HEK293 (cell line): ENCODE measurements at regions not wholly inside any gene's neighbourhood (a gene's known extent, or its start where the extent isn't known, plus 50 kb on each side); places are given as distances from the start of the nearest gene placed in this dataset.

Experiments
- KLF16 ChIP-seq: fragments of 450-650 bp; formaldehyde crosslinking; IDR thresholded peaks from 2 replicates; pipeline ENCODE4 v1.5.1; 2017; ENCODE audit warnings: missing biosample characterization, missing genetic modification characterization
- PBX3 ChIP-seq: sonication (generic); formaldehyde crosslinking; IDR thresholded peaks from 2 replicates; pipeline ENCODE4 v1.8.1; 2022; ENCODE audit warnings: mild to moderate bottlenecking, moderate library complexity, missing genetic modification reagents
- SETDB1 ChIP-seq: IDR thresholded peaks from one replicate; pipeline ENCODE4 v1.6.1; 2017; ENCODE audit warnings: mild to moderate bottlenecking, low read length, moderate library complexity, mixed read lengths; ENCODE audit not compliant: insufficient read length
- YY1 ChIP-seq: fragments of 450-650 bp; formaldehyde crosslinking; IDR thresholded peaks from 2 replicates; pipeline ENCODE4 v1.5.1; 2018; ENCODE audit warnings: missing biosample characterization, missing genetic modification characterization
- ZBTB1 ChIP-seq: fragments of 450-650 bp; formaldehyde crosslinking; IDR thresholded peaks from 2 replicates; pipeline ENCODE4 v1.5.1; 2016; ENCODE audit warnings: missing biosample characterization, missing genetic modification characterization
- ZNF266 ChIP-seq: fragments of 450-650 bp; formaldehyde crosslinking; IDR thresholded peaks from 2 replicates; pipeline ENCODE4 v1.5.1; 2016; ENCODE audit warnings: missing biosample characterization, missing genetic modification characterization, low read depth
- ZNF530 ChIP-seq: fragments of 450-650 bp; formaldehyde crosslinking; IDR thresholded peaks from 2 replicates; pipeline ENCODE4 v1.5.1; 2016; ENCODE audit warnings: low read depth, missing biosample characterization, missing genetic modification characterization
- ZNF596 ChIP-seq: fragments of 450-650 bp; IDR thresholded peaks from 2 replicates; pipeline ENCODE4 v1.5.0; 2018; ENCODE audit warnings: missing biosample characterization, mild to moderate bottlenecking, missing genetic modification characterization, moderate library complexity
- ZNF843 ChIP-seq: fragments of 450-650 bp; formaldehyde crosslinking; IDR thresholded peaks from 2 replicates; pipeline ENCODE4 v1.5.1; 2016; ENCODE audit warnings: missing biosample characterization, missing genetic modification characterization
- TF ChIP-seq, protein P1 (sequence below): fragments of 450-650 bp; formaldehyde crosslinking; IDR thresholded peaks from 2 replicates; pipeline ENCODE4 v1.5.1; 2016; ENCODE audit warnings: missing biosample characterization, missing genetic modification characterization
- TF ChIP-seq, protein P2 (sequence below): fragments of 450-650 bp; formaldehyde crosslinking; IDR thresholded peaks from 2 replicates; pipeline ENCODE4 v1.5.1; 2016; ENCODE audit warnings: missing biosample characterization, missing genetic modification characterization

- TF ChIP-seq SETDB1 (no peak), ZBTB1 (tag by site-specific recombination) (no peak), ZNF596 (no peak), ZNF266 (tag by site-specific recombination) (no peak), PBX3 (CRISPR knock-in tag) (no peak), YY1 (tag by site-specific recombination) (no peak), KLF16 (tag by site-specific recombination) (no peak), ZNF530 (tag by site-specific recombination) (no peak), ZNF843 (tag by site-specific recombination) (no peak)
- TF ChIP-seq, protein P1, sequence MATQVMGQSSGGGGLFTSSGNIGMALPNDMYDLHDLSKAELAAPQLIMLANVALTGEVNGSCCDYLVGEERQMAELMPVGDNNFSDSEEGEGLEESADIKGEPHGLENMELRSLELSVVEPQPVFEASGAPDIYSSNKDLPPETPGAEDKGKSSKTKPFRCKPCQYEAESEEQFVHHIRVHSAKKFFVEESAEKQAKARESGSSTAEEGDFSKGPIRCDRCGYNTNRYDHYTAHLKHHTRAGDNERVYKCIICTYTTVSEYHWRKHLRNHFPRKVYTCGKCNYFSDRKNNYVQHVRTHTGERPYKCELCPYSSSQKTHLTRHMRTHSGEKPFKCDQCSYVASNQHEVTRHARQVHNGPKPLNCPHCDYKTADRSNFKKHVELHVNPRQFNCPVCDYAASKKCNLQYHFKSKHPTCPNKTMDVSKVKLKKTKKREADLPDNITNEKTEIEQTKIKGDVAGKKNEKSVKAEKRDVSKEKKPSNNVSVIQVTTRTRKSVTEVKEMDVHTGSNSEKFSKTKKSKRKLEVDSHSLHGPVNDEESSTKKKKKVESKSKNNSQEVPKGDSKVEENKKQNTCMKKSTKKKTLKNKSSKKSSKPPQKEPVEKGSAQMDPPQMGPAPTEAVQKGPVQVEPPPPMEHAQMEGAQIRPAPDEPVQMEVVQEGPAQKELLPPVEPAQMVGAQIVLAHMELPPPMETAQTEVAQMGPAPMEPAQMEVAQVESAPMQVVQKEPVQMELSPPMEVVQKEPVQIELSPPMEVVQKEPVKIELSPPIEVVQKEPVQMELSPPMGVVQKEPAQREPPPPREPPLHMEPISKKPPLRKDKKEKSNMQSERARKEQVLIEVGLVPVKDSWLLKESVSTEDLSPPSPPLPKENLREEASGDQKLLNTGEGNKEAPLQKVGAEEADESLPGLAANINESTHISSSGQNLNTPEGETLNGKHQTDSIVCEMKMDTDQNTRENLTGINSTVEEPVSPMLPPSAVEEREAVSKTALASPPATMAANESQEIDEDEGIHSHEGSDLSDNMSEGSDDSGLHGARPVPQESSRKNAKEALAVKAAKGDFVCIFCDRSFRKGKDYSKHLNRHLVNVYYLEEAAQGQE (tag by site-specific recombination): no peak
- TF ChIP-seq, protein P2, sequence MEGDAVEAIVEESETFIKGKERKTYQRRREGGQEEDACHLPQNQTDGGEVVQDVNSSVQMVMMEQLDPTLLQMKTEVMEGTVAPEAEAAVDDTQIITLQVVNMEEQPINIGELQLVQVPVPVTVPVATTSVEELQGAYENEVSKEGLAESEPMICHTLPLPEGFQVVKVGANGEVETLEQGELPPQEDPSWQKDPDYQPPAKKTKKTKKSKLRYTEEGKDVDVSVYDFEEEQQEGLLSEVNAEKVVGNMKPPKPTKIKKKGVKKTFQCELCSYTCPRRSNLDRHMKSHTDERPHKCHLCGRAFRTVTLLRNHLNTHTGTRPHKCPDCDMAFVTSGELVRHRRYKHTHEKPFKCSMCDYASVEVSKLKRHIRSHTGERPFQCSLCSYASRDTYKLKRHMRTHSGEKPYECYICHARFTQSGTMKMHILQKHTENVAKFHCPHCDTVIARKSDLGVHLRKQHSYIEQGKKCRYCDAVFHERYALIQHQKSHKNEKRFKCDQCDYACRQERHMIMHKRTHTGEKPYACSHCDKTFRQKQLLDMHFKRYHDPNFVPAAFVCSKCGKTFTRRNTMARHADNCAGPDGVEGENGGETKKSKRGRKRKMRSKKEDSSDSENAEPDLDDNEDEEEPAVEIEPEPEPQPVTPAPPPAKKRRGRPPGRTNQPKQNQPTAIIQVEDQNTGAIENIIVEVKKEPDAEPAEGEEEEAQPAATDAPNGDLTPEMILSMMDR: no peak
Measured at GRCh38 chr12:58247633-58248032, 306.3 kb downstream of the ATP23 start.
